Epithelial cell of prostate (primary cell): ENCODE measurements at regions not wholly inside any gene's neighbourhood (a gene's known extent, or its start where the extent isn't known, plus 50 kb on each side); places are given as distances from the start of the nearest gene placed in this dataset.
"Not testable (repeated sequence)": the region's sequence is repeated elsewhere in the genome, so short reads cannot be mapped to it uniquely, and the experiment has no call there.

ENCODE experiments used
- DNase-seq: peaks from one replicate; pipeline ENCODE4 v3.0.0-alpha.2; 2011; ENCODE audit warnings: low read depth, low spot score
- H3K27ac ChIP-seq: fragments of 450-650 bp; 2 replicates; pipeline ENCODE4 v1.5.1; 2017; ENCODE audit warnings: mild to moderate bottlenecking

- DNase-seq, result no peak
Measured at GRCh38 chr17:70668938-70669778, 499.8 kb downstream of the KCNJ2 start.

DNA sequence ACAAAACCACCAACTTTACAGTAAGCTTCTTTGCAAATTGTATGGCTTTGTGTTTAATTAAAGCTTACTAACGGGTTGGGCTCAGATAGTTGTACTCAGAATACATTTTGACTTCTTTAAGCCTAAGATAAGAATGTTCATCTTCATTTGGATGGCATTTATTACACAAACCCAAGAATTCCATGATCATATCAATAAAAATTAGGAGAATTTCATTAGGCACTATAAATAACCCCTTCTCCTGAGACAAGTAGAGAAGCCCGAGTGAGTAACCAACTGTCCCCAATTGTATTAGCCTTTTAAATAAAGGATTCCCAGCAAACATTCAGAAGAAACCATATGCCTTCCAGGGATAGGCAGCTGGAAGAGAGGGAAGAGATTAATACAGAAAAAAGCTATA is 504.7 kb downstream of the KCNJ2 start:
- no peak overlapping the region for H3K27ac ChIP-seq
- no peak for DNase-seq

More at GRCh38 chr17:70668938-70669778, 499.8 kb downstream of the KCNJ2 start:
- H3K27ac ChIP-seq, result no peak overlapping the region

DNA sequence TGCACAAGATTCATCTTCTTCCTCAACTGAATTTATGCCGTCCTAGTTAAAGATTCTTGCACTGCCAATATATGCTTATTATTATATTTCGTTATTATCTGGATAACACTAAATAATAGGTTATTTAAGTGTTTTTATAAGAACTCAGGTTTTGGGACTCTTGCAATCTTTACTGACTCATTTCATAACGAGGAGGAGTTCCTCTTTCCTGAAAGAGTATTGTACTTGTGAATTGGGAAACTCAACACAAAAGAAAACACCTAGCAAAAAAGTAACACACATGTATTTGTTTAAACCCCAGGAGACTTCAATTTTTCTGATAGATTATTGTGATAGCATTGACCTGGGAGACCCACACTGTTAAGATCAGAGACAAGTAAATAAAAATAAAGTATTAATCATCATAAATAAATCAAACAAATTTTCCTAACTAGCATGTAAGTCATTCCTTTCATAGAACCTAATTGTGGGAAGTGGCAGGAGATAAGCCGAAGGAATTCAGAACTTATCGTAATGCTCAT is 505.8 kb downstream of the KCNJ2 start:
- no peak overlapping the region for H3K27ac ChIP-seq
- no peak for DNase-seq

DNA sequence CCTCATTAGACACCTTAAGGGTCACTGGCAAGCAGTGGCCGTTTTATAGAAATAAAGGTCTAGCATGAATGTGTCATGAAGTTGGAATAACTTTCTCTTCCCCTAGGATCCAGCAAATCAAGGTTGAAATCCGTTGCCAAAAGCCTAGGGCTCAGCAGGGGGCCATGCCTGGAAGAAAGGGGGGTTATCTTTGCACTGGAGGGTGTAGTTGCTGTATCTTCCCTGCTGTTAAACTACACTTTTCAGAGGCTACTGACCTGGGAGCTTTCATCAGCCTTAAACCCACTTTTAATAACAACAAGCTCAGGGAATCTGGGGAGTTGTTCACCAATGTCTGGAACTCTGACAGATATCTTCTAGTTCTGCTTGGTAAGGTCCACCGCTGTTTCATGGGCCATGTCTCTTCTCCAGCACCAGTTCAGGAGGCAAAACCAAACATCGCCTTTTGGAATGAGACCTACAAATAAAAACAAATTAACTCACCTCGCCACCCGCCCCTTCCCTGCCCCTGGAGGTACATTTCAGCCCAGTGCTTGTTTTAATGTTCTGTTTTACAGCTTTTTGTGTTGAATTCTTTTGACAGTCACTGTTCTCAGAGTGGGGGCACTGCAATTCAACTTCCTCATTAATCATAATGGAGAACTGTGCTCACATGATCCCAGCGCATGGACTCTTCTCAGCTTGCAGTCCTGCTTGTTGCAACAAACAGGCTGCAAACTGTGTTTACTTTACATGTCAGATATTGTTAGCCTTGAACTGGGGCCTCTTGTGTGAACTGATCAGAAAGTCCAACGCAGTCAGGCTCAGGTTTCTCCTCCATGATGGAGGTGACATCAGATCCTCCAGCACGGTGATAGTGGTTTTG is 508.7 kb downstream of the KCNJ2 start:
- H3K27ac ChIP-seq, result no peak overlapping the region
- DNase-seq, result no peak

DNA sequence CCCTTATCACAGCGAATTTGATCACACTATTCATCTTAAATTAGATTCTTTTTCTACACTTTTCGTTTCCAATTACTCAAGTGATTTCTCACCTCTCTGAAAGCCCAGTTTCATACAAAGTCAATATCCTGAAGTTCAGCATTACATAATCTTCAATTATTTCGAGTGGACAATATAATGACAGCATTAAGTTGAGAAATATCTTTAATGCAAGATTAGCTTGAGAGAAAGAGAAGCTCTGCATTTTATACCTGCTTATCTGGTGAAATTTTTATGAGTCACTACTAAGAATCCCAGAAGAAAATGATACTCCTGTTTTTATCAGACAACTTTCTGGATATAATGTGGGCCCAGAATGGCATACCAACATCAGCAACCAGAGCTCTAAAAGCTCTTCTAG is 509.6 kb downstream of the KCNJ2 start:
- no peak overlapping the region for H3K27ac ChIP-seq
- DNase-seq, result no peak

- no peak overlapping the region for H3K27ac ChIP-seq
Measured at GRCh38 chr17:70683936-70684335, 514.6 kb downstream of the KCNJ2 start.

DNA sequence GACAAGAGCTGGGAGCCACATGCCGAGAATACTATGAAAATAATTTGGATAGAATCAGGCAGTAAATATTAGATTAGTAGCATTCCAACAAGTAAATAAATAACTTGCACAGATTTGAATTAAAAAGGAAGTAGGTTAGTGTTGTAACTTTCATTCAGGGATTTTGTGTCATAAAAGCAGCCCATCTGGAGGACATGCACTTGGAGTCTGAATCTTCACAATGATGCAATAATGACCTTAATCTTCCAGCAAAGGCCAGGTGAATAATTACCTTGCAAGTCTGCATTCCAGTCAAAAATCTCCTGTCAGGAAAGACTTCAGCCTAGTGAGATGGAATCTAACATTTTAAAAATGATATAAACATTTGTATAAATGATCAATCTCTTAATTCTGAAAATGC is 518.1 kb downstream of the KCNJ2 start:
- DNase-seq, result no peak
- no peak overlapping the region for H3K27ac ChIP-seq

More at GRCh38 chr17:70683936-70684335, 514.6 kb downstream of the KCNJ2 start:
- no peak for DNase-seq

- DNase-seq, result no peak
- H3K27ac ChIP-seq, result no peak overlapping the region
Measured at GRCh38 chr17:70691150-70691549, 521.8 kb downstream of the KCNJ2 start.

- DNase-seq, result no peak
- no peak overlapping the region for H3K27ac ChIP-seq
Measured at GRCh38 chr17:70699408-70699807, 530.1 kb downstream of the KCNJ2 start.

GRCh38 chr17:70702683-70703255 is 533.4 kb downstream of the KCNJ2 start:
- no peak overlapping the region for H3K27ac ChIP-seq
- DNase-seq, result no peak

DNA sequence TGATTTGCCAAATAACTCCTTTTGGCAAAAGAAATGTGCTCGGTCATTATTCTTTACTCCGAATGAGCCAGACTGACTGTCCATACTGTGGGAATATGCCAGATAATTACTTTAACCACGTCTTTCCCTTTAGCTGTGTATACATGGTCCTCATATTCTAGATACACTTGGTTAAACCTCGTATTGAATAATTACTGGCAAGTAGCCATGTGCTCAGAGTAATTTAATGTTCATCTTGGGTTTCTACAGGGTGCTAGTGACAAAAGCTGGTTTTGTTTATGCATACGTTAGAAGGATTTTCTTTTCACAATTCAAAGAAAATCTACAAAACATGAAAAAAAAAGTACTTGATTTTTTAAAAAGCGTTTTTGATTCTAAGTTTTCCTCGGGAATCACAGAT is 540.3 kb downstream of the KCNJ2 start:
- H3K27ac ChIP-seq, result no peak overlapping the region
- no peak for DNase-seq

DNA sequence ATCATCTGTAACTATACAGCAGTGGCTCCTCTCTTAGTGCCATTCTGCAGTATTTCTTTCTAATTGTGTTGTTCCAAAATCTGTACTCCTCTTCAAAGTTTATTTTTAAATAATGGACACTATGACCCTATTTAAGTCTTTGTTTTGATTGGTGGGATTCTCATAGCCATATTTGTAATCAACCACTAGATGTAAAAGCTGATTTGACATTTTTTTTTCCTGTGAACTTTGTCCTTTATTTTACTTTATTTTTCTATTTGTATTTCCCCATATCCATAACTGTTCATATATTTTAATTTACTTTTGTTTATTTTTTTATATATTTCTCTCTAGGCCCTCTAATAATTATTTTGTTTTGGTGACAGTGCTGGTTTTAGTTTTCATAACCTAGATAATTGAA is 544.4 kb downstream of the KCNJ2 start:
- no peak overlapping the region for H3K27ac ChIP-seq
- DNase-seq, result no peak

- H3K27ac ChIP-seq, result no peak overlapping the region
- DNase-seq, result no peak
Measured at GRCh38 chr17:70716551-70716950, 547.2 kb downstream of the KCNJ2 start.

DNA sequence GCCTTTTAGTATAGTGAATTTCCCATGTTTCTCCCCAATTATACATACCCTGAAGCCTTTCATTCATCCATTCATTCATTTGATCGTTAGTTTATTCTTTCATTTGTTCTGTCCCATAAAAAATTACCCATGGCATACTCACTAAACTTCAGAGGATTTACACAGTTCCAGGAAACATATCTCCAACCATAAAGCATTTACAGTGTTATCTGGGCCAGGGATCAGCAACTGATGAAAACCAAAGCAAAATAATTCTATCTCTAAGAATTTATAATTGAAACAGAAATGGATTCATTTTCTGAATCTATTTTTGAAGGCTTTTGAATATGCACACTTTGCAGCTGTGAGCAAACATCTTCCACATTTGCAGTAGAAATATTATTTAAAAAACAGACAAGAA is 547.7 kb downstream of the KCNJ2 start:
- no peak for DNase-seq
- H3K27ac ChIP-seq, result no peak overlapping the region

GRCh38 chr17:70736375-70736957 is 567.1 kb downstream of the KCNJ2 start:
- H3K27ac ChIP-seq, result no peak overlapping the region
- no peak for DNase-seq

GRCh38 chr17:70739065-70739464 is 569.7 kb downstream of the KCNJ2 start:
- H3K27ac ChIP-seq, result no peak overlapping the region
- no peak for DNase-seq

DNA sequence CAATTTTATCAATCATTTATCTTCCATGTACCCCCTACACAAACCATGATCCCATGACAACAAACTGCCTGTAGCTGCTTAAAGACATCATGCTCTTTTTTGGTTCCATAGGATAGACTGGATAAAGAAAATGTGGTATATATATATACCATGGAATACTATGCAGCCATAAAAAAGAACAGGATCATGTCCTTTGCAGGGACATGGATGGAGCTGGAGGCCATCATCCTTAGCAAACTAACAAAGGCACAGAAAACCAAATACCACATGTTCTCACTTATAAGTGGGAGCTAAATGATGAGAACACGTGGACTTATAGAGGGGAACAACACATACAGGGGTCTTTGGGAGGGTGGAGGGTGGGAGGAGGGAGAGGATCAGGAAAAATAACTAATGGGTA is 577.2 kb downstream of the KCNJ2 start:
- H3K27ac ChIP-seq, DNase-seq: not testable (repeated sequence)

- H3K27ac ChIP-seq, result no peak overlapping the region
- no peak for DNase-seq
Measured at GRCh38 chr17:70750983-70751382, 581.7 kb downstream of the KCNJ2 start.

- not testable (repeated sequence) for H3K27ac ChIP-seq, DNase-seq
Measured at GRCh38 chr17:70752461-70752860, 583.1 kb downstream of the KCNJ2 start.

GRCh38 chr17:70752966-70753467 is 583.7 kb downstream of the KCNJ2 start:
- no peak for DNase-seq
- H3K27ac ChIP-seq, result no peak overlapping the region
